GM12891 (cell line): ENCODE measurements at regions not wholly inside any gene's neighbourhood (a gene's known extent, or its start where the extent isn't known, plus 50 kb on each side); places are given as distances from the start of the nearest gene placed in this dataset.

Experiments used
- POLR2A ChIP-seq: IDR thresholded peaks from 2 replicates; pipeline ENCODE4 v1.6.1; 2011; ENCODE audit warnings: low read depth, low read length, control low read depth
- POLR2AphosphoS5 ChIP-seq: IDR thresholded peaks from 2 replicates; pipeline ENCODE4 v1.6.1; 2011; ENCODE audit warnings: low read depth, low read length, control low read depth
- SPI1 ChIP-seq: IDR thresholded peaks from 2 replicates; pipeline ENCODE4 v1.6.1; 2011; ENCODE audit warnings: low read depth, low read length, control low read depth
- TAF1 ChIP-seq: IDR thresholded peaks from 2 replicates; pipeline ENCODE4 v1.6.1; 2011; ENCODE audit warnings: low read depth, low read length, control low read depth

- TF ChIP-seq POLR2AphosphoS5 (no peak), TAF1 (no peak), POLR2A (no peak), SPI1 (no peak)
Measured at GRCh38 chr4:164011791-164012190, 517.3 kb downstream of the TMA16 start.
